ENCODE measurements at regions not wholly inside any gene's neighbourhood (a gene's known extent, or its start where the extent isn't known, plus 50 kb on each side); places are given as distances from the start of the nearest gene placed in this dataset.

- no peak for TF ChIP-seq ZC3H10 (CRISPR knock-in tag; IDR thresholded peaks at IDR 0.05)
- no peak for TF ChIP-seq ZNF70 (CRISPR knock-in tag; IDR thresholded peaks at IDR 0.05)
- no peak for TF ChIP-seq PATZ1 (CRISPR knock-in tag; IDR thresholded peaks at IDR 0.05; ENCODE audit: borderline replicate concordance)
- TF ChIP-seq ZFP3 (CRISPR knock-in tag; IDR thresholded peaks at IDR 0.05): no peak
- no peak for TF ChIP-seq ZNF8 (CRISPR knock-in tag; IDR thresholded peaks at IDR 0.05)
- TF ChIP-seq ESRRG (CRISPR knock-in tag; IDR thresholded peaks at IDR 0.05): no peak
- no peak for TF ChIP-seq RARB (CRISPR knock-in tag; IDR thresholded peaks at IDR 0.05)
- TF ChIP-seq ISL1 (CRISPR knock-in tag; IDR thresholded peaks at IDR 0.05): no peak
- TF ChIP-seq ZFP30 (CRISPR knock-in tag; IDR thresholded peaks at IDR 0.05): no peak
- TF ChIP-seq ZNF565 (CRISPR knock-in tag; conservative IDR thresholded peaks at IDR 0.05; ENCODE audit: low read depth): no peak
- no peak for TF ChIP-seq ARNTL (CRISPR knock-in tag; IDR thresholded peaks at IDR 0.05; ENCODE audit: borderline replicate concordance, low read depth)
These were observed 665.7 kb downstream of the DNAH5 start for GRCh38 chr5:13278811-13279210.

All from SK-N-SH treated with all-trans-retinoic acid at 6 μM for 48 hours (cell line).